ENCODE measurements at regions not wholly inside any gene's neighbourhood (a gene's known extent, or its start where the extent isn't known, plus 50 kb on each side); places are given as distances from the start of the nearest gene placed in this dataset.
"Not testable (repeated sequence)": the region's sequence is repeated elsewhere in the genome, so short reads cannot be mapped to it uniquely, and the experiment has no call there.

- not testable (repeated sequence) for TF ChIP-seq CTCF (IDR thresholded peaks at IDR 0.05; ENCODE audit: low read depth, low read length, poor library complexity, severe bottlenecking); EZH2phosphoT487 (IDR thresholded peaks at IDR 0.05; ENCODE audit: borderline replicate concordance, low read length)
Measured at GRCh38 chr10:27371375-27371774, 130.8 kb upstream of the ACBD5 start.

Data from DOHH2 (cell line).